Upper lobe of left lung (tissue), 6 donors: ENCODE measurements at regions not wholly inside any gene's neighbourhood (a gene's known extent, or its start where the extent isn't known, plus 50 kb on each side); places are given as distances from the start of the nearest gene placed in this dataset.

Experiments used
- ATAC-seq, 2 donors: fragments of 200-7000 bp; cut with Tn5 transposase; one replicate each; pipeline ENCODE4 v1.9.1; 2022; ENCODE audit warnings: mild to moderate bottlenecking in 2 of 2, moderate library complexity in 2 of 2; ENCODE audit not compliant: low FRiP score in 2 of 2
- DNase-seq, 2 donors: peaks; one replicate each; pipeline ENCODE4 v3.0.0-alpha.2; 2019 to 2020
- H3K27ac ChIP-seq, 4 donors: fragments of 200-600 bp; sonication (generic); one replicate each; pipeline ENCODE4 v1.5.1; 2016 to 2019
- H3K27me3 ChIP-seq, 4 donors: fragments of 200-600 bp; sonication (generic); one replicate each; pipeline ENCODE4 v1.5.1; 2017 to 2019
- H3K36me3 ChIP-seq, 4 donors: fragments of 200-600 bp; sonication (generic); one replicate each; pipeline ENCODE4 v1.5.1; 2016 to 2019
- H3K4me1 ChIP-seq, 4 donors: fragments of 200-600 bp; sonication (generic); one replicate each; pipeline ENCODE4 v1.5.1; 2018 to 2019
- H3K4me3 ChIP-seq, 4 donors: fragments of 200-600 bp; sonication (generic); one replicate each; pipeline ENCODE4 v1.5.1; 2017 to 2019; ENCODE audit warnings: mild to moderate bottlenecking in 2 of 4, moderate library complexity in 1 of 4
- H3K9me3 ChIP-seq, 4 donors: fragments of 200-600 bp; sonication (generic); one replicate each; pipeline ENCODE4 v1.5.1; 2018 to 2019
- CTCF ChIP-seq, 6 experiments: fragments of 450-650 bp in 4 of 6; fragments of 200-600 bp in 2 of 6; sonication (generic) in 2 of 6; IDR thresholded peaks; one replicate each; pipeline ENCODE4 v1.5.1; 2016 to 2019; ENCODE audit warnings: antibody characterized with exemption in 6 of 6
- EP300 ChIP-seq, 4 donors: sonication (generic); formaldehyde crosslinking; IDR thresholded peaks; one replicate each; pipeline ENCODE4 v1.5.1; 2017; ENCODE audit warnings: antibody characterized with exemption in 4 of 4, control low read depth in 2 of 4
- POLR2A ChIP-seq, 4 donors: fragments of 450-650 bp; IDR thresholded peaks; one replicate each; pipeline ENCODE4 v1.5.1; 2016 to 2017; ENCODE audit warnings: antibody characterized with exemption in 4 of 4, mild to moderate bottlenecking in 2 of 4
- POLR2AphosphoS5 ChIP-seq, 2 donors: sonication (generic); formaldehyde crosslinking; IDR thresholded peaks; one replicate each; pipeline ENCODE4 v1.5.1; 2017; ENCODE audit warnings: antibody characterized with exemption in 2 of 2
- WGBS, 2 donors: methylation state at CpG; one replicate each; pipeline ENCODE4 v1.1.5; 2017 to 2018; 5-methylcytosine and 5-hydroxymethylcytosine counted together
- donor health status: DM: no; HTN: no; CAD: no; lungs with moderate emphysema.
- donor health status: DM: no; HTN: yes; CAD: no; lungs with severe emphysema.

- ATAC-seq: no peak
- 87 to 89% methylated on average over 1 of the region's 1 CpG for WGBS, 2 donors
- Histone ChIP-seq H3K9me3 (no peaks in the 10 kb centered on the region), H3K27ac (no peak overlapping the region), H3K36me3 (no peaks in the 10 kb centered on the region), H3K4me3 (no peak overlapping the region), H3K4me1 (no peaks in the 10 kb centered on the region), H3K27me3 (no peaks in the 10 kb centered on the region)
- TF ChIP-seq POLR2A (IDR thresholded peaks at IDR 0.05): no peak
- TF ChIP-seq CTCF (IDR thresholded peaks at IDR 0.05): no peak
- no peak for DNase-seq
These were observed 2067.3 kb upstream of the AGA start for GRCh38 chr4:179509489-179509888.

GRCh38 chr4:179521952-179522351 lies 2079.7 kb upstream of the AGA start:
- H3K36me3 ChIP-seq: no peaks in the 10 kb centered on the region
- 72 to 82% methylated on average over 2 of the region's 2 CpGs for WGBS, 2 donors
- ATAC-seq: no peak
- no peaks in the 10 kb centered on the region for H3K9me3 ChIP-seq
- H3K4me1 ChIP-seq: no peaks in the 10 kb centered on the region
- no peak for DNase-seq
- no peak for TF ChIP-seq EP300 (IDR thresholded peaks at IDR 0.05)
- no peak for TF ChIP-seq POLR2A (IDR thresholded peaks at IDR 0.05)
- no peak for TF ChIP-seq CTCF (IDR thresholded peaks at IDR 0.05)
- no peak for TF ChIP-seq POLR2AphosphoS5 (IDR thresholded peaks at IDR 0.05)
- no peak overlapping the region for H3K27ac ChIP-seq
- H3K27me3 ChIP-seq: no peaks in the 10 kb centered on the region
- no peak overlapping the region for H3K4me3 ChIP-seq

GRCh38 chr4:179530958-179531357 lies 2088.7 kb upstream of the AGA start:
- H3K27me3 ChIP-seq: no peaks in the 10 kb centered on the region
- 58 to 68% methylated on average over 3 of the region's 3 CpGs for WGBS, 2 donors
- H3K9me3 ChIP-seq: peaks cover 0 to 3% (median 0%) of the 10 kb centered on the region in 4 donors
- H3K36me3 ChIP-seq: no peaks in the 10 kb centered on the region
- no peak overlapping the region for H3K4me3 ChIP-seq
- DNase-seq: no peak
- no peak for TF ChIP-seq EP300 (IDR thresholded peaks at IDR 0.05)
- no peak for TF ChIP-seq POLR2A (IDR thresholded peaks at IDR 0.05)
- no peak for TF ChIP-seq CTCF (IDR thresholded peaks at IDR 0.05)
- no peak for TF ChIP-seq POLR2AphosphoS5 (IDR thresholded peaks at IDR 0.05)
- no peak for ATAC-seq
- H3K27ac ChIP-seq: no peak overlapping the region
- H3K4me1 ChIP-seq: no peaks in the 10 kb centered on the region

GRCh38 chr4:179536694-179537093 lies 2094.5 kb upstream of the AGA start:
- Histone ChIP-seq H3K4me3 (no peak overlapping the region), H3K9me3 (peaks cover 0 to 3% (median 0%) of the 10 kb centered on the region in 4 donors), H3K4me1 (no peaks in the 10 kb centered on the region), H3K36me3 (no peaks in the 10 kb centered on the region), H3K27me3 (no peaks in the 10 kb centered on the region), H3K27ac (no peak overlapping the region)
- DNase-seq (no peak), ATAC-seq (no peak)
- TF ChIP-seq CTCF (IDR thresholded peaks at IDR 0.05) (no peak), POLR2AphosphoS5 (IDR thresholded peaks at IDR 0.05) (no peak), POLR2A (IDR thresholded peaks at IDR 0.05) (no peak), EP300 (IDR thresholded peaks at IDR 0.05) (no peak)
- WGBS, 2 donors: 69 to 72% methylated on average over 3 of the region's 3 CpGs

- ATAC-seq (no peak), DNase-seq (no peak)
- 53 to 64% methylated on average over 3 of the region's 3 CpGs for WGBS, 2 donors
- Histone ChIP-seq H3K27ac (no peak overlapping the region), H3K9me3 (peaks cover 0 to 3% (median 0%) of the 10 kb centered on the region in 4 donors), H3K27me3 (no peaks in the 10 kb centered on the region), H3K4me1 (no peaks in the 10 kb centered on the region), H3K4me3 (no peak overlapping the region), H3K36me3 (no peaks in the 10 kb centered on the region)
- TF ChIP-seq EP300 (IDR thresholded peaks at IDR 0.05) (no peak), POLR2A (IDR thresholded peaks at IDR 0.05) (no peak), CTCF (IDR thresholded peaks at IDR 0.05) (no peak), POLR2AphosphoS5 (IDR thresholded peaks at IDR 0.05) (no peak)
These were observed 2097.4 kb upstream of the AGA start for GRCh38 chr4:179539641-179540040.
